ENCODE measurements at regions not wholly inside any gene's neighbourhood (a gene's known extent, or its start where the extent isn't known, plus 50 kb on each side); places are given as distances from the start of the nearest gene placed in this dataset.

DNA sequence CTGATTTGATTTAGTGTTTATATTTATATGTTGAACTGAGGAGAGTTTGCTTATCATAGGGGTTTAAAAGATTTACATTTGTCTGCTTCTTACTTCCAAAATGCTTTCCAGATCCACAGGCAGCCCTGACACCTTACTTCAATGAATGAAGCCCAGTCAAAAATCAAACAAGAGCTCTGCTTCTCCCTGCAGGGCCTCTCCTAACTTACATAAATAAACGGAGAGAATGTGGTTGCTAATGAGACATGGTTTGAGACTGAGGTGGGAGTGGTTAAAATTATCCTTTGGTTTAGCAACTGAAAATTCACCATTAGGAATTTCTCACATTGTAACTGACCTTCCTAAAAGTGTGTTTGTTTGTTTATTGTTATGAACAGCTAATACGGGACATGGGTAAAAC lies 612.3 kb upstream of the FANCL start:
- H3K4me3 Mint-ChIP-seq (ENCODE audit: unreplicated experiment), result no peak overlapping the region
- TF ChIP-seq, protein P1, sequence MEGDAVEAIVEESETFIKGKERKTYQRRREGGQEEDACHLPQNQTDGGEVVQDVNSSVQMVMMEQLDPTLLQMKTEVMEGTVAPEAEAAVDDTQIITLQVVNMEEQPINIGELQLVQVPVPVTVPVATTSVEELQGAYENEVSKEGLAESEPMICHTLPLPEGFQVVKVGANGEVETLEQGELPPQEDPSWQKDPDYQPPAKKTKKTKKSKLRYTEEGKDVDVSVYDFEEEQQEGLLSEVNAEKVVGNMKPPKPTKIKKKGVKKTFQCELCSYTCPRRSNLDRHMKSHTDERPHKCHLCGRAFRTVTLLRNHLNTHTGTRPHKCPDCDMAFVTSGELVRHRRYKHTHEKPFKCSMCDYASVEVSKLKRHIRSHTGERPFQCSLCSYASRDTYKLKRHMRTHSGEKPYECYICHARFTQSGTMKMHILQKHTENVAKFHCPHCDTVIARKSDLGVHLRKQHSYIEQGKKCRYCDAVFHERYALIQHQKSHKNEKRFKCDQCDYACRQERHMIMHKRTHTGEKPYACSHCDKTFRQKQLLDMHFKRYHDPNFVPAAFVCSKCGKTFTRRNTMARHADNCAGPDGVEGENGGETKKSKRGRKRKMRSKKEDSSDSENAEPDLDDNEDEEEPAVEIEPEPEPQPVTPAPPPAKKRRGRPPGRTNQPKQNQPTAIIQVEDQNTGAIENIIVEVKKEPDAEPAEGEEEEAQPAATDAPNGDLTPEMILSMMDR (IDR thresholded peaks at IDR 0.05; ENCODE audit: unreplicated experiment), result no peak
- no peaks in the 10 kb centered on the region for H3K9me3 Mint-ChIP-seq (ENCODE audit: unreplicated experiment)
- H3K4me1 Mint-ChIP-seq (ENCODE audit: unreplicated experiment), result no peaks in the 10 kb centered on the region
- DNase-seq (ENCODE audit: low spot score), result no peak
- H3K27ac Mint-ChIP-seq (ENCODE audit: unreplicated experiment), result no peak overlapping the region
- no peaks in the 10 kb centered on the region for H3K36me3 Mint-ChIP-seq (ENCODE audit: low read depth, unreplicated experiment)
- H3K27me3 Mint-ChIP-seq (ENCODE audit: unreplicated experiment), result no peaks in the 10 kb centered on the region

DNA sequence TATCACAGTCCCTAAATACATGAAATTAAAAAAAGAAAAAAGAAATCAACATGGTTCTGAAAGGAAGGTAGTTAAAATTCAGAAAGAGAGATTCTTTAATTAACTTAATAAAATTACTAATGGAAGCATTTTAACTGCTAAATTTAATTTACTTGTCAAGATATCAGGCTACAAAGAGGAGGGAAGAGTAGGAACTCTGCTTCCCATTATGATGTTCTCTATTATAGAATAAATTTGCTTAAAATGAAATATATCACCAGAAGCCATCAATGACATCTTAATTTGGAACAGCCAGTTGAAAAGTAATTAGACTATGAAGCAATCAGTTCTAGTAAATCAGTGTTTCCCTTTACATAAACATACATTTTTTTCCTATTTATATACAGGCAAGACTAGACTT lies 611.8 kb upstream of the FANCL start:
- H3K4me1 Mint-ChIP-seq (ENCODE audit: unreplicated experiment), result no peaks in the 10 kb centered on the region
- TF ChIP-seq, protein P1 (IDR thresholded peaks at IDR 0.05; ENCODE audit: unreplicated experiment), result no peak
- no peak overlapping the region for H3K27ac Mint-ChIP-seq (ENCODE audit: unreplicated experiment)
- no peak overlapping the region for H3K4me3 Mint-ChIP-seq (ENCODE audit: unreplicated experiment)
- H3K9me3 Mint-ChIP-seq (ENCODE audit: unreplicated experiment), result no peaks in the 10 kb centered on the region
- DNase-seq (ENCODE audit: low spot score), result no peak
- no peaks in the 10 kb centered on the region for H3K36me3 Mint-ChIP-seq (ENCODE audit: low read depth, unreplicated experiment)
- H3K27me3 Mint-ChIP-seq (ENCODE audit: unreplicated experiment), result no peaks in the 10 kb centered on the region

DNA sequence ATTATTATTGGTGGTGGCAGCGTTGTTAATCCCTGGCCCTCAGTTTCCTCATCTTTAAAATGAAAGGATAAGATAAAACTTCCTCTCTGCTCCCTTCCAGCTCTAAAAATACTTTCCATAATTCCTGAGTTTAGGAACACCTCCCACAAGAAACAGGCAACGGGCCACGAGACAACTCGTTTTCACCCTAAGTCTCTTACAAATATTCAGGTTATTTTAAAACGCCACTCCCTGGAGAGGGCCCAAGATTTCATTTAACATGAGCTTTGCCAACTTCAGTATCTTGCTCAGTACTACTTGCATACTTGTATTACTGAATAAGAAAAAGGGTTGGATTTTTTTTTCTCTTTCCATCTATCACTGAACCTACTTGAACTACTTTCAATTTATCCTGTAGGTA lies 611.1 kb upstream of the FANCL start:
- Mint-ChIP-seq H3K27me3 (ENCODE audit: unreplicated experiment) (no peaks in the 10 kb centered on the region), H3K4me3 (ENCODE audit: unreplicated experiment) (no peak overlapping the region)

DNA sequence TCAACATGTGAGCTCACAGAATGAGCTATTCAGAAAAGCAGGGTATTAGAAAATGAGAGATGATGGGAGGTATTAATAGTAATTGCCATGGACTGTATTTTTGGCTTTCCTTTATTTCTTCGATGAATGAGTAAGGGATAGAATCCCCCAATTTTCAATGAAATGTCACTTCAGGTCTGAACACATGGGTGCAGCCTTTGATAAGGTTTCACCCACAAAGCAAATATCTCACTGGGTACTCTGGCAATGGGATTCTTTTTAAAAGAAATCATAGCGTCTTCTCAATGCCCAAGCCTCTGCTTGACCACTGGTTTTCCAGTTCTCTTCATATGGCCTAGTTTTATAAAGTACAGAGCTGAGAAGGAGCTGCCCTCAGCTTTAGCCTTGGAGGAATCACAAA lies 610.5 kb upstream of the FANCL start:
- Mint-ChIP-seq H3K27me3 (ENCODE audit: unreplicated experiment) (no peaks in the 10 kb centered on the region), H3K27ac (ENCODE audit: unreplicated experiment) (no peak overlapping the region), H3K36me3 (ENCODE audit: low read depth, unreplicated experiment) (no peaks in the 10 kb centered on the region), H3K9me3 (ENCODE audit: unreplicated experiment) (no peaks in the 10 kb centered on the region), H3K4me3 (ENCODE audit: unreplicated experiment) (no peak overlapping the region), H3K4me1 (ENCODE audit: unreplicated experiment) (no peaks in the 10 kb centered on the region)
- DNase-seq (ENCODE audit: low spot score), result no peak
- TF ChIP-seq, protein P1 (IDR thresholded peaks at IDR 0.05; ENCODE audit: unreplicated experiment), result no peak

More for the DNA sequence above, 611.1 kb upstream of the FANCL start:
- Mint-ChIP-seq H3K4me1 (ENCODE audit: unreplicated experiment) (no peaks in the 10 kb centered on the region), H3K36me3 (ENCODE audit: low read depth, unreplicated experiment) (no peaks in the 10 kb centered on the region), H3K27ac (ENCODE audit: unreplicated experiment) (no peak overlapping the region), H3K9me3 (ENCODE audit: unreplicated experiment) (no peaks in the 10 kb centered on the region)
- DNase-seq (ENCODE audit: low spot score), result no peak
- TF ChIP-seq, protein P1 (IDR thresholded peaks at IDR 0.05; ENCODE audit: unreplicated experiment), result no peak

DNA sequence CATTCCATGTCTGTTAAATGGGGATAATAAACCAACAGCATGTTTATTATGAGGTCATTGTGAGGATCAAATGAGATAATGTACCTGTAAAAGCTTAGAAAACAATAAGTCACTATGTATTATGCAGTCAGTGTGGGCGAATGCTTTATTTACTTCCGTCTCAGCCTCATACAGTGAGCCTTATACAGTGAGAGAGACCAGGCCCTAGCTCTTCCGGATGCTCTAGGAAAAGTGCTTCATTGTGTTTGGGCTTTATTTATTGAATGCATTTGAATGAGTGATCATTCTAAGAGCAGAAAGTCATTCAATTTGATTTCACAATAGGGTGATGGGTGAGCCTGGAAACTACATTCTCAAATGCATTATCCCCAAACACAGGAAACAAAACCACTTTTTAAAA lies 603.9 kb upstream of the FANCL start:
- Mint-ChIP-seq H3K27me3 (ENCODE audit: unreplicated experiment) (no peaks in the 10 kb centered on the region), H3K36me3 (ENCODE audit: low read depth, unreplicated experiment) (no peaks in the 10 kb centered on the region), H3K4me1 (ENCODE audit: unreplicated experiment) (no peaks in the 10 kb centered on the region), H3K27ac (ENCODE audit: unreplicated experiment) (no peak overlapping the region), H3K9me3 (ENCODE audit: unreplicated experiment) (no peaks in the 10 kb centered on the region), H3K4me3 (ENCODE audit: unreplicated experiment) (no peak overlapping the region)
- DNase-seq (ENCODE audit: low spot score), result no peak
- TF ChIP-seq, protein P1 (IDR thresholded peaks at IDR 0.05; ENCODE audit: unreplicated experiment), result no peak
